GM18867 (cell line): ENCODE measurements at regions not wholly inside any gene's neighbourhood (a gene's known extent, or its start where the extent isn't known, plus 50 kb on each side); places are given as distances from the start of the nearest gene placed in this dataset.
"Not testable (repeated sequence)": the region's sequence is repeated elsewhere in the genome, so short reads cannot be mapped to it uniquely, and the experiment has no call there.

Experiments
- ATAC-seq: cut with Tn5 transposase; IDR thresholded peaks from one replicate; pipeline ENCODE4 v1.9.1; 2021; ENCODE audit warnings: mild to moderate bottlenecking, moderate library complexity; ENCODE audit not compliant: unreplicated experiment

GRCh38 chr1:234782105-234782751 lies 172.2 kb upstream of the IRF2BP2 start:
- no peak for ATAC-seq

GRCh38 chr1:234781241-234782065 lies 171.5 kb upstream of the IRF2BP2 start:
- ATAC-seq, result no peak

- no peak for ATAC-seq
Measured at GRCh38 chr1:234780531-234781162, 170.7 kb upstream of the IRF2BP2 start.

GRCh38 chr1:234780112-234780511 lies 170.1 kb upstream of the IRF2BP2 start:
- ATAC-seq, result no peak

- not testable (repeated sequence) for ATAC-seq
Measured at GRCh38 chr1:234779600-234779999, 169.6 kb upstream of the IRF2BP2 start.

GRCh38 chr1:234779160-234779538 lies 169.2 kb upstream of the IRF2BP2 start:
- ATAC-seq, result no peak

GRCh38 chr1:234778221-234779159 lies 168.5 kb upstream of the IRF2BP2 start:
- no peak for ATAC-seq

GRCh38 chr1:234777856-234778220 lies 167.9 kb upstream of the IRF2BP2 start:
- ATAC-seq, result no peak

- ATAC-seq, result no peak
Measured at GRCh38 chr1:234776876-234777855, 167.2 kb upstream of the IRF2BP2 start.

GRCh38 chr1:234776256-234776875 lies 166.4 kb upstream of the IRF2BP2 start:
- no peak for ATAC-seq

- no peak for ATAC-seq
Measured at GRCh38 chr1:234775477-234776246, 165.7 kb upstream of the IRF2BP2 start.

- no peak for ATAC-seq
Measured at GRCh38 chr1:234774971-234775370, 165.0 kb upstream of the IRF2BP2 start.

- no peak for ATAC-seq
Measured at GRCh38 chr1:234773936-234774677, 164.1 kb upstream of the IRF2BP2 start.

- ATAC-seq, result peak; percentile 87
Measured at GRCh38 chr1:234772345-234773147, 162.6 kb upstream of the IRF2BP2 start.

GRCh38 chr1:234771642-234772344 lies 161.8 kb upstream of the IRF2BP2 start:
- ATAC-seq, result no peak

GRCh38 chr1:234770924-234771540 lies 161.1 kb upstream of the IRF2BP2 start:
- no peak for ATAC-seq
